ENCODE measurements at regions not wholly inside any gene's neighbourhood (a gene's known extent, or its start where the extent isn't known, plus 50 kb on each side); places are given as distances from the start of the nearest gene placed in this dataset.

DNA sequence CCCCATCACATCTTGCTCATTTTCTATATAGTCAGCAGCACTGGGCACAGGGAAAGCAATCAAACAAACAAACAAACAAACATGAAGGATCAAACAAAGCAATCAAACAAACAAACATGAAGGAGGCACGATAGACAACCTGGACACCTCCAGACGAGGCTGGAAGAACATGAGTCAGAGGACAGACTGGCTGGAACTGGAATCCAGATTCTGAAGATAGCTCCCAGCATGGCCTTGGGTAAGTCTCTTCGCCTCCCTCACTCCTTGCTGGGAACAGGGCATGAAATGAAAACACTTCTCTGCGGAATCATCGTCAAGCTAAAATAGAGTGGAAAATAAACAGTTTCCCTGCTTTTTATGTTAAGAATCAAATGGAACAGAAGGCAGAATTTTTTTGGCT is 984.8 kb downstream of the VRK1 start:
- TF ChIP-seq, protein P1, sequence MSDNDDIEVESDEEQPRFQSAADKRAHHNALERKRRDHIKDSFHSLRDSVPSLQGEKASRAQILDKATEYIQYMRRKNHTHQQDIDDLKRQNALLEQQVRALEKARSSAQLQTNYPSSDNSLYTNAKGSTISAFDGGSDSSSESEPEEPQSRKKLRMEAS (IDR thresholded peaks at IDR 0.05) = no peak
- no peak for TF ChIP-seq CREB1 (IDR thresholded peaks at IDR 0.05; ENCODE audit: low read depth)
- TF ChIP-seq TCF12 (IDR thresholded peaks at IDR 0.05; ENCODE audit: low read depth) = no peak
- no peak for TF ChIP-seq TAF1 (IDR thresholded peaks at IDR 0.05; ENCODE audit: low read depth)
- TF ChIP-seq EP300 (IDR thresholded peaks at IDR 0.05; ENCODE audit: borderline replicate concordance) = no peak
- no peak for TF ChIP-seq YY1 (IDR thresholded peaks at IDR 0.05; ENCODE audit: low read depth)
- no peak for TF ChIP-seq TEAD4 (IDR thresholded peaks at IDR 0.05)
- no peak for TF ChIP-seq ZBTB7A (IDR thresholded peaks at IDR 0.05; ENCODE audit: low read depth)
- TF ChIP-seq EGR1 (IDR thresholded peaks at IDR 0.05) = no peak
